DND-41 (cell line): ENCODE measurements at regions not wholly inside any gene's neighbourhood (a gene's known extent, or its start where the extent isn't known, plus 50 kb on each side); places are given as distances from the start of the nearest gene placed in this dataset.

ENCODE experiments used
- ATAC-seq: fragments of 200-7000 bp; cut with Tn5 transposase; 3 replicates; pipeline ENCODE4 v1.9.1; 2021; ENCODE audit warnings: low read depth; ENCODE audit not compliant: insufficient read depth
- DNase-seq: peaks from one replicate; pipeline ENCODE4 v3.0.0-alpha.2; 2020
- H2AFZ ChIP-seq: 2 replicates; pipeline ENCODE4 v1.6.0; 2012; ENCODE audit warnings: low read depth, low read length
- H3K27ac ChIP-seq: 2 replicates; pipeline ENCODE4 v1.5.1; 2012; ENCODE audit warnings: low read length, inconsistent platforms
- H3K27me3 ChIP-seq: fragments of 200-600 bp; sonication (generic); 2 replicates; pipeline ENCODE4 v1.6.0; 2012; ENCODE audit warnings: low read length, mild to moderate bottlenecking, inconsistent platforms; ENCODE audit not compliant: insufficient read depth, poor library complexity
- H3K36me3 ChIP-seq: 2 replicates; pipeline ENCODE4 v1.5.1; 2012; ENCODE audit warnings: low read length, inconsistent platforms; ENCODE audit not compliant: insufficient read depth
- H3K4me1 ChIP-seq: 2 replicates; pipeline ENCODE4 v1.5.1; 2012; ENCODE audit warnings: mild to moderate bottlenecking, low read length; ENCODE audit not compliant: insufficient read depth
- H3K4me2 ChIP-seq: 2 replicates; pipeline ENCODE4 v1.6.0; 2012; ENCODE audit warnings: mild to moderate bottlenecking, moderate library complexity, low read length, inconsistent platforms; ENCODE audit not compliant: insufficient read depth
- H3K4me3 ChIP-seq, 2 experiments: fragments of 200-600 bp in 1 of 2; shearing (Covaris generic) in 1 of 2; 2 replicates each; pipeline ENCODE4 v1.5.1; 2012 to 2016; ENCODE audit warnings: inconsistent platforms in 2 of 2, low read length in 2 of 2, mild to moderate bottlenecking in 2 of 2, low read depth in 1 of 2, moderate library complexity in 1 of 2
- H3K79me2 ChIP-seq: 2 replicates; pipeline ENCODE4 v1.6.0; 2012; ENCODE audit warnings: low read length, inconsistent platforms; ENCODE audit not compliant: insufficient read depth
- H3K9ac ChIP-seq: 2 replicates; pipeline ENCODE4 v1.6.0; 2012; ENCODE audit warnings: low read depth, mild to moderate bottlenecking, inconsistent platforms, low read length, moderate library complexity
- H3K9me3 ChIP-seq: 2 replicates; pipeline ENCODE4 v1.5.1; 2012; ENCODE audit warnings: low read length, moderate library complexity, mild to moderate bottlenecking, inconsistent platforms; ENCODE audit not compliant: insufficient read depth, severe bottlenecking
- H4K20me1 ChIP-seq: 2 replicates; pipeline ENCODE4 v1.6.0; 2012; ENCODE audit warnings: low read length; ENCODE audit not compliant: insufficient read depth
- CTCF ChIP-seq: IDR thresholded peaks from 2 replicates; pipeline ENCODE4 v1.5.1; 2012; ENCODE audit warnings: borderline replicate concordance, low read length, moderate library complexity, mild to moderate bottlenecking; ENCODE audit not compliant: poor library complexity, severe bottlenecking; ENCODE audit errors: extremely low read depth
- EZH2 ChIP-seq: IDR thresholded peaks from 3 replicates; pipeline ENCODE4 v1.6.1; 2012; ENCODE audit warnings: borderline replicate concordance, low read depth, mild to moderate bottlenecking, moderate library complexity, low read length, inconsistent platforms; ENCODE audit not compliant: severe bottlenecking

- Histone ChIP-seq H3K4me3 (no peak overlapping the region), H4K20me1 (no peaks in the 10 kb centered on the region), H3K9ac (no peak overlapping the region), H3K4me2 (no peak overlapping the region), H3K9me3 (no peaks in the 10 kb centered on the region), H3K79me2 (no peaks in the 10 kb centered on the region), H3K36me3 (no peaks in the 10 kb centered on the region), H3K27ac (no peak overlapping the region), H3K27me3 (peaks cover 6% of the 10 kb centered on the region), H3K4me1 (no peaks in the 10 kb centered on the region), H2AFZ (no peak overlapping the region)
- no peak for TF ChIP-seq EZH2
- TF ChIP-seq CTCF: no peak
- ATAC-seq (no peak), DNase-seq (no peak)
Observed at GRCh38 chr15:31525988-31526665, 199.5 kb downstream of the KLF13 start.

GRCh38 chr15:31526916-31527690, 200.5 kb downstream of the KLF13 start:
- DNase-seq (no peak), ATAC-seq (no peak)
- no peak overlapping the region for H3K27ac ChIP-seq
- no peaks in the 10 kb centered on the region for H3K36me3 ChIP-seq
- H3K79me2 ChIP-seq: no peaks in the 10 kb centered on the region
- H3K9ac ChIP-seq: no peak overlapping the region
- TF ChIP-seq CTCF: no peak
- no peak for TF ChIP-seq EZH2
- no peak overlapping the region for H2AFZ ChIP-seq
- no peak overlapping the region for H3K4me2 ChIP-seq
- H3K27me3 ChIP-seq: peaks cover 13% of the 10 kb centered on the region
- no peaks in the 10 kb centered on the region for H3K4me1 ChIP-seq
- no peaks in the 10 kb centered on the region for H4K20me1 ChIP-seq
- no peaks in the 10 kb centered on the region for H3K9me3 ChIP-seq
- H3K4me3 ChIP-seq: no peak overlapping the region

GRCh38 chr15:31528846-31529245, 202.2 kb downstream of the KLF13 start:
- Histone ChIP-seq H3K79me2 (no peaks in the 10 kb centered on the region), H3K4me3 (no peak overlapping the region), H3K9ac (no peak overlapping the region), H4K20me1 (no peaks in the 10 kb centered on the region), H2AFZ (no peak overlapping the region), H3K9me3 (no peaks in the 10 kb centered on the region), H3K27me3 (peaks cover 7% of the 10 kb centered on the region), H3K4me1 (no peaks in the 10 kb centered on the region), H3K36me3 (no peaks in the 10 kb centered on the region), H3K4me2 (no peak overlapping the region), H3K27ac (no peak overlapping the region)
- ATAC-seq (no peak), DNase-seq (no peak)
- TF ChIP-seq CTCF (no peak), EZH2 (no peak)
